Adrenal gland (tissue), 9 donors: ENCODE measurements at regions not wholly inside any gene's neighbourhood (a gene's known extent, or its start where the extent isn't known, plus 50 kb on each side); places are given as distances from the start of the nearest gene placed in this dataset.

Experiments
- DNase-seq, 7 donors: peaks; one replicate each; pipeline ENCODE4 v3.0.0-alpha.2; 2019 to 2020
- H3K27ac ChIP-seq, 5 donors: fragments of 200-600 bp; sonication (generic) in 4 of 5; 1 replicate in 3 of 5; 2 replicates in 2 of 5; pipeline versions ENCODE4 v1.5.1 to v1.8.0; 2016 to 2020; ENCODE audit warnings: mild to moderate bottlenecking in 1 of 5
- H3K27me3 ChIP-seq: fragments of 200-600 bp; 2 replicates; pipeline ENCODE4 v1.8.0; 2021
- H3K36me3 ChIP-seq, 2 donors: fragments of 200-600 bp; replicated peaks in 1 of 2; 1 replicate in 1 of 2; 2 replicates in 1 of 2; pipeline versions ENCODE4 v1.5.1 to v1.8.0; 2018 to 2022
- H3K4me1 ChIP-seq, 2 donors: fragments of 200-600 bp; replicated peaks in 1 of 2; 1 replicate in 1 of 2; 2 replicates in 1 of 2; pipeline versions ENCODE4 v1.5.1 to v1.8.0; 2018 to 2021
- H3K4me3 ChIP-seq, 4 donors: fragments of 200-600 bp; sonication (generic) in 3 of 4; one replicate each; pipeline ENCODE4 v1.5.1; 2016 to 2018
- H3K9me3 ChIP-seq, 3 donors: fragments of 200-600 bp; sonication (generic) in 1 of 3; replicated peaks in 1 of 3; 1 replicate in 2 of 3; 2 replicates in 1 of 3; pipeline versions ENCODE4 v1.5.1 to v1.8.0; 2016 to 2021
- CTCF ChIP-seq, 6 experiments: fragments of 450-650 bp in 4 of 6; fragments of 200-600 bp in 2 of 6; sonication (generic) in 1 of 6; IDR thresholded peaks; 1 replicate in 5 of 6; 2 replicates in 1 of 6; pipeline versions ENCODE4 v1.5.1 to v1.8.0; 2016 to 2021; ENCODE audit warnings: antibody characterized with exemption in 6 of 6, mild to moderate bottlenecking in 2 of 6, moderate library complexity in 1 of 6
- POLR2A ChIP-seq, 2 donors: fragments of 450-650 bp; IDR thresholded peaks; one replicate each; pipeline ENCODE4 v1.6.1; 2017; ENCODE audit warnings: antibody characterized with exemption in 2 of 2, mild to moderate bottlenecking in 2 of 2, moderate library complexity in 1 of 2
- WGBS, 4 donors: extraction: QIAGEN DNeasy Blood & Tissue Kit in 2 of 4; methylation state at CpG; one replicate each; pipeline versions ENCODE4 v1.1.5 to v1.1.7; 2013 to 2017; 5-methylcytosine and 5-hydroxymethylcytosine counted together
- intact Hi-C, 2 donors: fragments of 100-400 bp; cut with DNase I; formaldehyde crosslinking; loops; one replicate each; pipeline versions ENCODE4 v1.14.1 to v1.15.0; 2022 to 2023
- donor health status: healthy with polysubstance abuse.
- donor health status: Bipolar disorder and iron deficiency.
- donor health status: DM: yes; HTN: yes; CAD: no.
- donor health status: DM: no; HTN: no; CAD: no.
- donor health status: DM: no; HTN: no; CAD: no.

- Histone ChIP-seq H3K4me1 (no peaks in the 10 kb centered on the region), H3K4me3 (no peak overlapping the region), H3K36me3 (no peaks in the 10 kb centered on the region), H3K27ac (no peak overlapping the region), H3K27me3 (no peaks in the 10 kb centered on the region), H3K9me3 (no peaks in the 10 kb centered on the region)
- TF ChIP-seq POLR2A (IDR thresholded peaks at IDR 0.05), result no peak
- no peak for TF ChIP-seq CTCF (IDR thresholded peaks at IDR 0.05)
- DNase-seq, result no peak
- intact Hi-C loops, result no loop called here
- WGBS, 4 donors, result 75 to 85% (median 80%) methylated on average over 1 of the region's 1 CpG
Observed at GRCh38 chr21:22314963-22315362, 1316.8 kb downstream of the NCAM2 start.

- Histone ChIP-seq H3K36me3 (no peaks in the 10 kb centered on the region), H3K27ac (no peak overlapping the region), H3K27me3 (no peaks in the 10 kb centered on the region), H3K9me3 (no peaks in the 10 kb centered on the region), H3K4me3 (no peak overlapping the region), H3K4me1 (no peaks in the 10 kb centered on the region)
- no peak for DNase-seq
- TF ChIP-seq CTCF (IDR thresholded peaks at IDR 0.05) (no peak), POLR2A (IDR thresholded peaks at IDR 0.05) (no peak)
- intact Hi-C loops, result no loop called here
- 69 to 100% (median 83%) methylated on average over 1 of the region's 1 CpG for WGBS, 4 donors
Observed at GRCh38 chr21:22319435-22319834, 1321.2 kb downstream of the NCAM2 start.

GRCh38 chr21:22342889-22343288 lies 1344.7 kb downstream of the NCAM2 start:
- Histone ChIP-seq H3K27ac (no peak overlapping the region), H3K36me3 (no peaks in the 10 kb centered on the region), H3K4me3 (no peak overlapping the region), H3K27me3 (no peaks in the 10 kb centered on the region), H3K4me1 (no peaks in the 10 kb centered on the region), H3K9me3 (no peaks in the 10 kb centered on the region)
- WGBS, 4 donors, result 33 to 48% (median 43%) methylated on average over 1 of the region's 1 CpG
- intact Hi-C loops, result no loop called here
- no peak for TF ChIP-seq POLR2A (IDR thresholded peaks at IDR 0.05)
- TF ChIP-seq CTCF (IDR thresholded peaks at IDR 0.05), result no peak
- DNase-seq, result no peak

GRCh38 chr21:22343303-22343702 lies 1345.1 kb downstream of the NCAM2 start:
- Histone ChIP-seq H3K4me3 (no peak overlapping the region), H3K36me3 (no peaks in the 10 kb centered on the region), H3K4me1 (no peaks in the 10 kb centered on the region), H3K27ac (no peak overlapping the region), H3K9me3 (no peaks in the 10 kb centered on the region), H3K27me3 (no peaks in the 10 kb centered on the region)
- WGBS, 4 donors, result 54 to 73% (median 64%) methylated on average over 2 of the region's 2 CpGs
- TF ChIP-seq POLR2A (IDR thresholded peaks at IDR 0.05), result no peak
- TF ChIP-seq CTCF (IDR thresholded peaks at IDR 0.05), result no peak
- no peak for DNase-seq
- intact Hi-C loops, result no loop called here
